Brain microvascular endothelial cell (primary cell): ENCODE measurements at regions not wholly inside any gene's neighbourhood (a gene's known extent, or its start where the extent isn't known, plus 50 kb on each side); places are given as distances from the start of the nearest gene placed in this dataset.

Experiments
- DNase-seq: peaks from one replicate; pipeline ENCODE4 v3.0.0-alpha.2; 2020
- H3K27ac ChIP-seq: fragments of 250-450 bp; sonication (Bioruptor Pico); 2 replicates; pipeline ENCODE4 v1.5.1; 2020; ENCODE audit warnings: mild to moderate bottlenecking, moderate library complexity
- H3K27me3 ChIP-seq: fragments of 250-450 bp; sonication (Bioruptor Pico); replicated peaks from 2 replicates; pipeline ENCODE4 v1.5.1; 2020; ENCODE audit warnings: mild to moderate bottlenecking
- H3K36me3 ChIP-seq: fragments of 250-450 bp; sonication (Bioruptor Pico); replicated peaks from 2 replicates; pipeline ENCODE4 v1.5.1; 2020; ENCODE audit warnings: mild to moderate bottlenecking
- H3K4me3 ChIP-seq: 2 replicates; pipeline ENCODE4 v1.5.1; 2011; ENCODE audit warnings: low read depth, mild to moderate bottlenecking, control low read depth, low read length, moderate library complexity
- in situ Hi-C: cut with HindIII; loops from 2 replicates; pipeline ENCODE4 v1.10.0; 2017; ENCODE audit warnings: low sequenced_read_pairs, low pct_ligation_motif_present
- TF ChIP-seq, protein P1 (sequence below): IDR thresholded peaks from 2 replicates; pipeline ENCODE4 v1.5.1; 2011; ENCODE audit warnings: low read depth, mild to moderate bottlenecking, moderate library complexity, low read length, control low read depth, inconsistent platforms; ENCODE audit errors: missing control alignments

DNA sequence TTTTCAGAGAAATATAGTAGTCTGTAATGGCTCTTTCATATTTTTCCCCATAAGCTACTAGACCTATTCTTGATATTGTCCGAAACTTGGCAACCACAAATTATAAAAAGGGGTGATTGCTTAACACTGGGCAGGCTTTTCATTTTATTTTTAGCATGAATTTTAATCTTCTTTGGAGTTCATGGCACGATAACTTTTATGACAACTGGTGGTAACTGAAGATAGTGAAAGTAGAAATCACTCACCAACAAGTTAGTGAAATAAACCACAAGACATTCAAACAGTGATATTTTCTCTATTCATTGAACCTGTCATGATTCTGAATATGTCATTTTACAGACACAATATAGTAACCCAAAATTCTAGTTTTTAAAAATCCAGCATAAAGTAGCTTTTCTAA lies 213.9 kb downstream of the PRDM9 start:
- Histone ChIP-seq H3K4me3 (no peak overlapping the region), H3K27me3 (no peaks in the 10 kb centered on the region), H3K36me3 (no peaks in the 10 kb centered on the region), H3K27ac (no peak overlapping the region)
- in situ Hi-C loops: no loop called here
- TF ChIP-seq, protein P1, sequence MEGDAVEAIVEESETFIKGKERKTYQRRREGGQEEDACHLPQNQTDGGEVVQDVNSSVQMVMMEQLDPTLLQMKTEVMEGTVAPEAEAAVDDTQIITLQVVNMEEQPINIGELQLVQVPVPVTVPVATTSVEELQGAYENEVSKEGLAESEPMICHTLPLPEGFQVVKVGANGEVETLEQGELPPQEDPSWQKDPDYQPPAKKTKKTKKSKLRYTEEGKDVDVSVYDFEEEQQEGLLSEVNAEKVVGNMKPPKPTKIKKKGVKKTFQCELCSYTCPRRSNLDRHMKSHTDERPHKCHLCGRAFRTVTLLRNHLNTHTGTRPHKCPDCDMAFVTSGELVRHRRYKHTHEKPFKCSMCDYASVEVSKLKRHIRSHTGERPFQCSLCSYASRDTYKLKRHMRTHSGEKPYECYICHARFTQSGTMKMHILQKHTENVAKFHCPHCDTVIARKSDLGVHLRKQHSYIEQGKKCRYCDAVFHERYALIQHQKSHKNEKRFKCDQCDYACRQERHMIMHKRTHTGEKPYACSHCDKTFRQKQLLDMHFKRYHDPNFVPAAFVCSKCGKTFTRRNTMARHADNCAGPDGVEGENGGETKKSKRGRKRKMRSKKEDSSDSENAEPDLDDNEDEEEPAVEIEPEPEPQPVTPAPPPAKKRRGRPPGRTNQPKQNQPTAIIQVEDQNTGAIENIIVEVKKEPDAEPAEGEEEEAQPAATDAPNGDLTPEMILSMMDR: no peak
- no peak for DNase-seq

DNA sequence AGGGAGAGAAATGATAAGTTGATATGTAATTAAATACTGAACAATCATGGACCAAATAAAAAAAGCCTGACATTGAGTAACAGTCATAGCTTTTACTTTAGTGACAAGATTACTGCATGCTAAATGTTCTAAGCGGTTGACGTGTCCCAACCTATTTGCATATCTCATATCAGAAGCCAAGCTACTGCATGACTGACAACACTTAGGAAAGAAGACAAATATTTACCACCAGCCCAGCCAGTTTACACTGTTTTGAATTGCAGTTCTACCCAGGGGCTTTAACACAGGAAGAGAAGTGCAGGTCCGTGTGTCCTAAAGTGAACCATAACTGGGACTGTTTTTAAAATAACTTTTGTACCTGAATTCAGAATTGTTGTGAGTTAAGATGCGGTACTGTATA lies 219.9 kb downstream of the PRDM9 start:
- no peak for DNase-seq
- Histone ChIP-seq H3K27me3 (no peaks in the 10 kb centered on the region), H3K27ac (no peak overlapping the region), H3K36me3 (no peaks in the 10 kb centered on the region), H3K4me3 (no peak overlapping the region)
- in situ Hi-C loops: no loop called here
- TF ChIP-seq, protein P1: no peak

DNA sequence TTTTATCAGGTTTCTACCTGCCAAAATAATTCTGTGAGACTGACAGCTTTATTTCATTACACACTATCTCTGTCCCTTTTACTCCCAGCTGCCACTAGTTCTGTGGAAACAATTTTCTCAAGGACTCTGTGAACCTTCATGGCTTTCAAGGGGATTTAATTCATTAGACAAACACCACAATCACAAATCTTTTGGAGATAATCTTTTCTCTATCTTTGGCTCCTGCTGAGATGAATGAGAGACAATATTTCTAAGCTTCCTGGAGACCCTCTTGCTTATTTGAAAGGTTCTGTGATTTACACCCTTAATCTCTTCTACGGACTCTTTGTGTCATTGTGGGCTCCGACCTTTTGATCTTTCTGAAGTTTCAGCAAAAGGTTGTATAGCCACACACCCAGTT lies 222.6 kb downstream of the PRDM9 start:
- H3K27ac ChIP-seq: no peak overlapping the region
- no peaks in the 10 kb centered on the region for H3K27me3 ChIP-seq
- in situ Hi-C loops: no loop called here
- DNase-seq: no peak
- no peak overlapping the region for H3K4me3 ChIP-seq
- TF ChIP-seq, protein P1: no peak
- no peaks in the 10 kb centered on the region for H3K36me3 ChIP-seq

DNA sequence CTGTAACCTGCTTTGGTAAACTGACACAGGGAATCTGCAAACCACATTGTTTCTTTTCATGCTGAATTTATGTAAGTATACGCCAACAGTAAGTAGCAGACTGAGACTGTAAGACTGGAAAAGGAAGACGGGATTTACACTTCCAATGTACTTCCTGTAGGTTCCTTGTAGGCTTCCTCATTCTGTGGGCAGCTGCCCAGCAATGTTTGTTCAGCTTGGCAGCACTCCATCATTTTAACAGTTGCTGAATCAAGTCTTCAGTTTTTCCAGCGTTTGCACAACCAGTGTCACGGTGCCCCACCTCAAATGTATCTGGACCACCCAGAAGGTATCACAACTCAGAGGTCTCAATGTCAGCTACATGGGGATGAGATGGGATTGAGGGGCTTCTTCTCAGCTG lies 232.6 kb downstream of the PRDM9 start:
- TF ChIP-seq, protein P1: no peak
- no peaks in the 10 kb centered on the region for H3K27me3 ChIP-seq
- in situ Hi-C loops: no loop called here

DNA sequence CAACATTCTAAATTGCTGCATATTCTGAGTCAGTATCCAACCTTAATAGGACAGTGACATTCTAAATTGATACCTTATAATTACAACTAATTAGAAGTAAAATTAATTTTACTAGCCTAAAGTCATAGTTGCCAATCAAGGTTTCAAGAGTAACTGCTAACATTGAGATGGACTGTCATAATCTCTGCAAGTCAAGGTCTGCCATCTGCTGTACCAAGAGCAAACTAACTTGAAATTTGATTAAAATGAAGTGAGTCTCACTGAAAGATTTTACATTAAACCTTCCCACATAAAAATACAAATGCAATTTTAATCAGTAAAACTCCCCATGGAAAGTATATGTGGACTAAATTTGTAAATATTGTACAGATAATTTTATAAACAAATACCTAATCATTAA lies 235.3 kb downstream of the PRDM9 start:
- TF ChIP-seq, protein P1: no peak
- DNase-seq: no peak
- H3K4me3 ChIP-seq: no peak overlapping the region

More for the DNA sequence above, 232.6 kb downstream of the PRDM9 start:
- no peak for DNase-seq
- Histone ChIP-seq H3K27ac (no peak overlapping the region), H3K4me3 (no peak overlapping the region), H3K36me3 (no peaks in the 10 kb centered on the region)

DNA sequence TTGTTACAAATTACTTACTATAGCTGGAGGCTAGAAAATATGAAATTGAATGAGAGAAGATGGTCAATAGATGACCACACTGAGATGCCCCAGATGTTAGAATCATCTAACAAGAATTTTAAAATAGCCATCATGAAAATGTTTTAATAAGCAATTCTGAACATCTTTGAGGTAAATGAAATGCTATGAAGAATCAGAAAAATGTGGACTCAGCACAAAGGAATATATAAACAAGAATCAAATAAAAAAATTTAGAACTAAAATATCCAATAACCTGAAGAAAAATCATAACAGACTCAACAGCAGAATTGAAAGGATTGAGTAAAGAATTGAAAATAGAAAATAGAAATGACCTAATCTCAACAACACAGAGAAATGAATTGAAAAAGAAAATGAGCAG lies 248.5 kb downstream of the PRDM9 start:
- TF ChIP-seq, protein P1: no peak
- H3K27ac ChIP-seq: no peak overlapping the region
- no peak for DNase-seq
- in situ Hi-C loops: no loop called here
- H3K27me3 ChIP-seq: no peaks in the 10 kb centered on the region
- no peak overlapping the region for H3K4me3 ChIP-seq
- H3K36me3 ChIP-seq: no peaks in the 10 kb centered on the region

More for the DNA sequence above, 235.3 kb downstream of the PRDM9 start:
- H3K27ac ChIP-seq: no peak overlapping the region
- in situ Hi-C loops: no loop called here
- no peaks in the 10 kb centered on the region for H3K36me3 ChIP-seq
- no peaks in the 10 kb centered on the region for H3K27me3 ChIP-seq
